HG03280 (cell line): ENCODE measurements at regions not wholly inside any gene's neighbourhood (a gene's known extent, or its start where the extent isn't known, plus 50 kb on each side); places are given as distances from the start of the nearest gene placed in this dataset.
"Not testable (repeated sequence)": the region's sequence is repeated elsewhere in the genome, so short reads cannot be mapped to it uniquely, and the experiment has no call there.

ENCODE experiments used
- ATAC-seq: cut with Tn5 transposase; IDR thresholded peaks from one replicate; pipeline ENCODE4 v1.9.1; 2021; ENCODE audit warnings: mild to moderate bottlenecking, moderate library complexity; ENCODE audit not compliant: unreplicated experiment

DNA sequence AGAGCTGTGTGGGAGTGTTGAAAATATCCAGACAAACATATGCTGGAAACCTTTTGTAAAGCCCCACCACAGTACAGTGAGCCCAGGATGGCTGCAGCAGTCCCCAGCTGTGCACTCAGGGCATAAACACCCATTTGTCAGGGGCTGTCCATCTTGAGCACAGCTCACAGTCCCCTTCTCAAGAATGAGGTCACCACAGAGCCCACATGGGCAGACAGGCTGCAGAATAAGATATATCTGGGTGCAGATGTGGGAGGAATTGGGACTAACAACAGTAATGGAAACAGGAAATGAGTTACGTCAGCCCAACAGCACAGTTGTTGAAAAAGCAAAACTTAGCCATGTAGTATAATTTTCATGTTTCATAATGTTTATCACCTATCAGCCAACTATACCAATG is 219.6 kb downstream of the ETAA1 start:
- peak; percentile 80 for ATAC-seq

DNA sequence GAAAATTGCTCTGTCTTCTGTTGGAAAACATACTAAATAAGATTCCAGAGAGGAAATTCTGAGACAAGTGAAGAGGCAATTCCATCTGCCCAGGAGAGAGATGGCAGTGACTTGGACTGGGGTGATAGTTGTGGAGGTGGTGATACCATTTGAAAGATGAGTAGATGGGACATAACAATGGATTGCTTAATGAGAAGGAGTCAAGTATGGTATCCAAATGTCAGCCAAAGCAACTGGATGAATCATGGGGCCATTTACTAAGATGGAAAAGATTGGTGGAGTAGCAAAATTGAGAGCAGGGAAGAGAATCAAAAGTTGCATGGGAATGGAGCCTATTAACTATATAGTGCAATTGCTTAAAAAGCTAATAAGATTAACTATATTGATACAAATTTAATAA is 222.1 kb downstream of the ETAA1 start:
- ATAC-seq = no peak

DNA sequence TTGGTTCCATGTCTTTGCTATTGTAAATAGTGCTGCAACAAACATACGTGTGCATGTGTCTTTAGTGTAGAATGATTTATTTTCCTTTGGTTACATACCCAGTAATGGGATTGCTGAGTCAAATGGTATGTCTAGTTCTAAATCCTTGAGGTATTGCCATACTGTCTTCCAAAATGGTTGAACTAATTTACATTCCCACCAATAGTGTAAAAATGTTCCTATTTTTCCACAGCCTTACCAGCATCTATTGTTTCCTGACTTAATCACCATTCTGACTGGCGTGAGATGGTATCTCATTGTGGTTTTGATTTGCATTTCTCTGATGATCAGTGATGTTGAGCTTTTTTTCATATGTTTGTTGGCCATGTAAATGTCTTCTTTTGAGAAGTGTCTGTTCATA is 226.6 kb downstream of the ETAA1 start:
- not testable (repeated sequence) for ATAC-seq

- ATAC-seq = no peak
Observed at GRCh38 chr2:67625178-67625577, 228.0 kb downstream of the ETAA1 start.

- no peak for ATAC-seq
Observed at GRCh38 chr2:67625690-67626475, 228.8 kb downstream of the ETAA1 start.

DNA sequence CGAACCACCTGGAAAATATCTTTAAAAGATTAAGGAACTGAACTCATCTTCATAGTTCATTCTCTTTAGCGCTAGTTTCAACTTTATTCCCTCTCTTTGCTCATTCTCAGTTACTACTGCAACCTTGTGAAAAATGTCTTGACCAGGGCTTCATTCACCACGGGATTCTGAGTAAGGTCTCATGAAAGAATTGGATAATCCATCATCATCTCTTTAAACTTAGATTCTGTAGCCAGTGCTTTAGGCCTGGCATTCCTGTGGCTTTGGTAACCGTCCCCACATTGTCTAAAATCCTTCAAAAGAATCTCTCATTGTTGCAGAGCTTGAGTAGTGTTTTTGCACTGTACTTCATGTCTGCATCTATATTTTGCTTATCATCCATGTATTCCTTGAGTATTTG is 229.5 kb downstream of the ETAA1 start:
- ATAC-seq = no peak

GRCh38 chr2:67627456-67628207 is 230.5 kb downstream of the ETAA1 start:
- no peak for ATAC-seq

- ATAC-seq = no peak
Observed at GRCh38 chr2:67628892-67629291, 231.8 kb downstream of the ETAA1 start.

DNA sequence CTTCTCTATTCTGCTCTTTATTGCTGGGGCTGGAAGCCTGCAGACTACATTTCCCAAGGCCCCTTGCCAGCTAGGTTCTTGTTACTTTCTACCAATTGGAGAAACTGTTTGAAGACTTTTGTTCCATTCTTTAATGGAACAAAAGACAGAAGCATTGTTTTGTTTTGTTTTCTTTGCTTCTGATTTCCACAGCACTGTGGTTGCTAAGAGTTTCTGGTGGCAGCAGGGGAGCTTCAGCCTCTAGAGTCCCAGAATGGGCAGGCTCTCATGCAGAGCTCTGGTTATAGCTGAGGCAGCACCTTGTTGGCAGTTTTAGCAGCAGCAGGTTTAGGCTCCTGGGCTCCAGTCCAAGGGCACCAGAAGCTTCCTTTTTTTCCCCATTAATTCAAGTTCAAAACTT is 234.3 kb downstream of the ETAA1 start:
- ATAC-seq = no peak

DNA sequence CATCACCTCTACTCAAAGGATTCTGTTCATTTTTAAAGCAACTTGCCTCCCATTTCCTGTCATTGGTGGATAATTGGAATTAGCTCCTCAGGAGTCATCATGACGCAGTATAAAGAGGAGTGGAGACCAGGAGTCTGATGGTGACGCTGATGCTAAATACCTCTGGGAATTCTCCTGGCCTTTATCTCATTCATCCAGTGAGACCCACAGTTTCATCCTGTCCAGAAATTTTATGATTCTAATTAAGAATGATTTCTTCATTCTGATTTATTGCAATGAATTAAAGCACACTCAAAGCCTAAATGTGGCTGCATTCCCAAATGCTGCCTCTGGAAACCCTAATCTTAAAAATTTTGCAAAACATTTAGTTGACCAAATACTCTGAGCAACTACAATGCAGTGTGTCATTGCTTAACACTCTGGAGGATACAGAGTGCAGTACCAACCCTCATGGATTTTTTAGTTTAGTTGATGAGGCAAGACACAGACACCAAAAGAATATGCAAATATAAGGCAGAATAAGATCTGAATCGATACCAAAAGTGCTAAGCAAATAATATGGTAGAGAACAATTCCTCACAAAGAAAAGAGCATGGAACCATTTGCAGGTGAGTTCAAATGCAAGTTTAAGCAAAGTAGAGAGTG is 236.2 kb downstream of the ETAA1 start:
- no peak for ATAC-seq

DNA sequence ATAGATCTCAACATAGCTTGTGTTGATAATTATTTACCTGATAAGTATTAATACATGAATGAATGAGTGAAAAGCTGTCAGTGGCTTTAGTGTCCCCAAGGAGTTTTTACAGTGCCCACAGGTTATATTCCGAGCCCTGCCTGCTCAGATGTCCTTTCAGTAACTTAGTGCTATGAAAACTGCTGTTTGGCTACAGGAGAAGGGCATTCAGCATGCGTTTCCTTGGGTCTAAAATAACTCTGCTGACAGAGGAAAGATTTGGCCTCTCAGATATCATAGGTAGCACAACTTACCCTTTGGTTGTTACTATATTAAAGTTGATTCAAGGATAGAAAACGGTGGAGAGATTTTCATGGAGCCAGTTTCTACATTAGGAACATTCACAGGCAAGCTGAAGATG is 241.0 kb downstream of the ETAA1 start:
- no peak for ATAC-seq

GRCh38 chr2:67641312-67642045 is 244.3 kb downstream of the ETAA1 start:
- ATAC-seq = no peak

- ATAC-seq = no peak
Observed at GRCh38 chr2:67642046-67642382, 244.9 kb downstream of the ETAA1 start.

DNA sequence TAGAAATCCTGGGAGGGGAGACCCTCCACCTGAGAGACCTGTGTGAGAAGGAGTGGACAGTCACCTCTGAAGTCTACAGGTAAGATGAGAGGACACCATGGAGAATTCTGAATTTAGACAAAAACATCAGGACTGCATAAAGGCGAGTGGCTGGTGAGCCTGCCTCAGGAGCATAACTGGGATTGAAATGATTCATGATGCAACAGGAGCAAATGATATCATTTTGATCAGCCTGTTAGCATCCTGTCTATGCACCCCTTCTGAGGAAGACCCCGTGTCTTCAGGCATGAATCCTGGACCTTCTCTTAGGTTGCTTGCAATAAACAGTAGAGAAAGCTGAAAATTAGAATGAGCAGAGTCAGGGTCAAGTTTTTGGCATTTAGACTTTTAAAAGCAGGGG is 245.8 kb downstream of the ETAA1 start:
- ATAC-seq = no peak

DNA sequence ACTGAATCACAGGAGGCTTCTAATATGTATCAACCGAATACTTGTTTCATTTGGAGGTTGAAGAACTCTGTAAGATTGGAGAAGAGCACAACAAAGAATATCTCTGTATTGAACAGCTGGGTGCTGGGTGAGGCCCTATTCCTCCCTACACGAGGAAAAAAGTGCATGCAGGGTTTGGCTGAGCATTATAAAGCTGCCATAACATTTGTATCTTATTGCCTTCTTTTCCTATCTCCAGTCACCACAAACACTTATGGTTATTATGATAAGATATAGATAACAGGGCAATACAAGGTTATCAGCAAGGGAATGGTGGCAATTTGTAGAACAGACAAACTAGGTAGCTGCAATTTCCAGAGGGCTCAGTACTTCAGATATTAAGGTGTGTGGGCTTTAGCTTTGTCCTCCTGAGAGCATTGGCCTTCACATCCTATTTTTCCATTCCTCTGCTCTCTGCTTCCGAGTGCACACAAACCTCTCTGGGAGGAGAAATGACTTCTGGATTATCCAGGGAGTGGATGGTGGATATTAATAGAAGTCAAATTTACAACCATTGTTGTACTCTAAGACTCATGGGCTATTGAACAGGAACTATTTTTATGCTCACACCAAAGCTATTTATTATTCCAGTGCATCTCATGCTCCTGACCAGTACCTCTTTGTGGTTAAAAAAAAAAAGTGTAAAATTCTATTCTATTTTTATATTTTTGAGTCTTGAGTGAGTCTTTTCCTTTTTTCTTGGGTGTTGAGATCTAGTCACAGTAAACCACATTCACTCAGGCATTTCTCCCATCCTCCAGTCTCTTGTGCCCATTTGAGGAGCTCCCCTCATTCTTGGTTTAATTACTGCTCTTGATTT is 248.4 kb downstream of the ETAA1 start:
- no peak for ATAC-seq

- no peak for ATAC-seq
Observed at GRCh38 chr2:67646714-67647333, 249.7 kb downstream of the ETAA1 start.

- ATAC-seq = no peak
Observed at GRCh38 chr2:67649331-67650261, 252.5 kb downstream of the ETAA1 start.

DNA sequence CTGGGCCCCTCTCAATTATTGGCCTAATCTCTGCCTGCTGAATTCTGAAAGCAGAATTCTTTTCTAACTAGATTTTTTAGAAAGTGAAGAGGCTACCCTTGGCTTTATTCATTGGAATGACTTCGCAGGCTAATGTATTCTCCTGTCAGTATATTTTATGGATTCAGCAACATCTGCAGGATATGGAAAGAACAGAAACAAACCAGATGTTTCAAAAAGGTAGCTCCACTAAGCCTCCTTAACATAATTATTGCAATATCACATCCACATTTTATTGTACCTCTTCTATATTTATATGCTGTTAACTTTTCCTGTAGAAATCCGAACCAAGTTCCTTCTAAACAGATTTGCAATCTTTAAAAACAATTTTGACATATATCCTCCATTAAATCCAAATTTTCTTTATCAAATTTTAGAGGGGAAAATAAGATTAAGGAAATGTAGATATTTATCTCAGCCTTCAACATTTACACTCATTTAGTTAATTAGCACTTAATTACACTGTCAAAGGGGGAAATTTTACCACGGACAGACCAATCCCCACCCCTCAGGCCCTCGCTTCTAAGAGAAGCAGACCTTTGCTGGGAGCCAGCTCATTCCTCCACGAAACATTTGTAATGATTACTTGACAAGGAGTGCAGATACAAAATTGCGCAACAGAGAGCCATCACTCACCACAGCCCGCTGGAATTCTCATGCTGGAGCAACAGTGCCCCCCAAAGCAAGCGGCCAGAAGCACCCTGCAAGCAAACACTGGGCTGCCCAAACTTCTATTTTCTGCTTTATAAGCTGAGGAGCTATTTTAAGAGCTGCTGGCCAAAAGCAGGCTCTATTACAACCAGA is 253.4 kb downstream of the ETAA1 start:
- ATAC-seq = no peak
